ENCODE measurements at regions not wholly inside any gene's neighbourhood (a gene's known extent, or its start where the extent isn't known, plus 50 kb on each side); places are given as distances from the start of the nearest gene placed in this dataset.

GRCh38 chr16:85362443-85362842, 250.2 kb upstream of the CIBAR2 start:
- DNase-seq (ENCODE audit: low read depth): no peak

- DNase-seq (ENCODE audit: low read depth): no peak
Observed at GRCh38 chr16:85363427-85363826, 249.7 kb upstream of the GSE1 start.

- DNase-seq (ENCODE audit: low read depth): no peak
Observed at GRCh38 chr16:85363881-85364280, 249.2 kb upstream of the GSE1 start.

- DNase-seq (ENCODE audit: low read depth): no peak
Observed at GRCh38 chr16:85364323-85365040, 248.6 kb upstream of the GSE1 start.

GRCh38 chr16:85365120-85365519, 248.0 kb upstream of the GSE1 start:
- DNase-seq (ENCODE audit: low read depth): no peak

GRCh38 chr16:85366031-85366763, 246.9 kb upstream of the GSE1 start:
- no peak for DNase-seq (ENCODE audit: low read depth)

- no peak for DNase-seq (ENCODE audit: low read depth)
Observed at GRCh38 chr16:85367485-85367884, 245.6 kb upstream of the GSE1 start.

GRCh38 chr16:85369060-85369459, 244.1 kb upstream of the GSE1 start:
- DNase-seq (ENCODE audit: low read depth): no peak

GRCh38 chr16:85369741-85370528, 243.2 kb upstream of the GSE1 start:
- peak; percentile 21 for DNase-seq (ENCODE audit: low read depth)

- no peak for DNase-seq (ENCODE audit: low read depth)
Observed at GRCh38 chr16:85370543-85370880, 242.6 kb upstream of the GSE1 start.

GRCh38 chr16:85370881-85371651, 242.1 kb upstream of the GSE1 start:
- no peak for DNase-seq (ENCODE audit: low read depth)

GRCh38 chr16:85371948-85372347, 241.2 kb upstream of the GSE1 start:
- DNase-seq (ENCODE audit: low read depth): no peak

GRCh38 chr16:85372627-85373372, 240.3 kb upstream of the GSE1 start:
- DNase-seq (ENCODE audit: low read depth): peak; percentile 4

- no peak for DNase-seq (ENCODE audit: low read depth)
Observed at GRCh38 chr16:85373741-85374570, 239.2 kb upstream of the GSE1 start.

GRCh38 chr16:85374571-85374872, 238.6 kb upstream of the GSE1 start:
- DNase-seq (ENCODE audit: low read depth): no peak

GRCh38 chr16:85375282-85375681, 237.8 kb upstream of the GSE1 start:
- DNase-seq (ENCODE audit: low read depth): no peak

GRCh38 chr16:85376292-85377095, 236.6 kb upstream of the GSE1 start:
- no peak for DNase-seq (ENCODE audit: low read depth)

GRCh38 chr16:85377388-85378144, 235.6 kb upstream of the GSE1 start:
- DNase-seq (ENCODE audit: low read depth): no peak

Measured in stimulated activated CD8-positive, alpha-beta memory T cell treated with anti-CD3 and anti-CD28 coated beads, Interleukin-7, amount 100 ng/mL, for 24 hours (primary cell).